T-cell (primary cell): ENCODE measurements at regions not wholly inside any gene's neighbourhood (a gene's known extent, or its start where the extent isn't known, plus 50 kb on each side); places are given as distances from the start of the nearest gene placed in this dataset.

ENCODE experiments used
- ATAC-seq, 4 experiments: fragments of 200-7000 bp in 3 of 4; fragments of 150-1000 bp in 1 of 4; cut with Tn5 transposase; replicated peaks in 1 of 4; 1 replicate in 3 of 4; 2 replicates in 1 of 4; pipeline ENCODE4 v1.10.0; 2021; ENCODE audit warnings: moderate library complexity in 3 of 4, mild to moderate bottlenecking in 2 of 4, moderate number of reproducible peaks in 1 of 4
- CTCF ChIA-PET, 2 donors: fragments of 300-600 bp; sonication (Branson Sonifier 250); formaldehyde crosslinking; loops; one replicate each; lab custom pipeline; 2022; ENCODE audit warnings: antibody characterized with exemption in 2 of 2; lab: Charles Lee
- POLR2A ChIA-PET, 2 donors: fragments of 300-600 bp; sonication (Branson Sonifier 250); formaldehyde crosslinking; loops; one replicate each; lab custom pipeline; 2022; ENCODE audit warnings: antibody characterized with exemption in 2 of 2; lab: Charles Lee
- DNase-seq, 35 experiments: peaks; one replicate each; pipeline versions ENCODE4 v3.0.0 to v3.0.0-alpha.2; 2013 to 2023
- H3K27ac ChIP-seq: one replicate; pipeline ENCODE4 v1.5.1; 2013; ENCODE audit warnings: low read length
- H3K27me3 ChIP-seq, 2 experiments: replicated peaks in 1 of 2; 1 replicate in 1 of 2; 2 replicates in 1 of 2; pipeline versions ENCODE4 v1.6.1 to v1.7.0; 2013; ENCODE audit warnings: low read length in 1 of 2, mixed read lengths in 1 of 2; ENCODE audit not compliant: control insufficient read depth in 2 of 2, insufficient read depth in 2 of 2; ENCODE audit errors: extremely low read depth in 1 of 2
- H3K36me3 ChIP-seq, 2 donors: 1 replicate in 1 of 2; 2 replicates in 1 of 2; pipeline versions ENCODE4 v1.6.1 to v1.7.0; 2013; ENCODE audit warnings: low read length in 1 of 2; ENCODE audit not compliant: control insufficient read depth in 2 of 2, insufficient read depth in 1 of 2; ENCODE audit errors: extremely low read depth in 1 of 2
- H3K4me1 ChIP-seq, 2 experiments: 1 replicate in 1 of 2; 2 replicates in 1 of 2; pipeline versions ENCODE4 v1.6.1 to v1.7.0; 2013; ENCODE audit warnings: low read length in 2 of 2, mixed read lengths in 1 of 2; ENCODE audit not compliant: insufficient read depth in 2 of 2, control insufficient read depth in 1 of 2; ENCODE audit errors: extremely low read depth in 1 of 2
- H3K4me3 ChIP-seq, 2 donors: 1 replicate in 1 of 2; 2 replicates in 1 of 2; pipeline versions ENCODE4 v1.5.1 to v1.7.0; 2013; ENCODE audit warnings: mild to moderate bottlenecking in 2 of 2, low read length in 1 of 2, moderate library complexity in 1 of 2; ENCODE audit not compliant: control insufficient read depth in 1 of 2; ENCODE audit errors: extremely low read depth in 1 of 2
- H3K9me3 ChIP-seq: 2 replicates; pipeline ENCODE4 v1.7.0; 2013
- H3K27ac Mint-ChIP-seq, 2 donors: one replicate each; pipeline ENCODE4 v1.8.0; 2020 to 2021; ENCODE audit warnings: mild to moderate bottlenecking in 2 of 2, mixed read lengths in 2 of 2
- H3K27me3 Mint-ChIP-seq, 2 donors: one replicate each; pipeline ENCODE4 v1.8.0; 2021 to 2022; ENCODE audit warnings: mixed read lengths in 2 of 2
- H3K36me3 Mint-ChIP-seq: one replicate; pipeline ENCODE4 v1.8.0; 2021; ENCODE audit warnings: mixed read lengths
- H3K4me1 Mint-ChIP-seq, 3 donors: one replicate each; pipeline ENCODE4 v1.8.0; 2020 to 2022; ENCODE audit warnings: mixed read lengths in 3 of 3, mild to moderate bottlenecking in 1 of 3
- H3K4me3 Mint-ChIP-seq, 3 donors: one replicate each; pipeline ENCODE4 v1.8.0; 2020 to 2022; ENCODE audit warnings: mild to moderate bottlenecking in 3 of 3, mixed read lengths in 3 of 3, moderate library complexity in 3 of 3
- H3K9me3 Mint-ChIP-seq, 3 donors: one replicate each; pipeline ENCODE4 v1.8.0; 2020 to 2022; ENCODE audit warnings: mixed read lengths in 3 of 3
- WGBS: methylation state at CpG from one replicate; pipeline ENCODE4 v1.1.5; 2013; ENCODE audit warnings: missing lambda C conversion rate; ENCODE audit not compliant: insufficient coverage; 5-methylcytosine and 5-hydroxymethylcytosine counted together

DNA sequence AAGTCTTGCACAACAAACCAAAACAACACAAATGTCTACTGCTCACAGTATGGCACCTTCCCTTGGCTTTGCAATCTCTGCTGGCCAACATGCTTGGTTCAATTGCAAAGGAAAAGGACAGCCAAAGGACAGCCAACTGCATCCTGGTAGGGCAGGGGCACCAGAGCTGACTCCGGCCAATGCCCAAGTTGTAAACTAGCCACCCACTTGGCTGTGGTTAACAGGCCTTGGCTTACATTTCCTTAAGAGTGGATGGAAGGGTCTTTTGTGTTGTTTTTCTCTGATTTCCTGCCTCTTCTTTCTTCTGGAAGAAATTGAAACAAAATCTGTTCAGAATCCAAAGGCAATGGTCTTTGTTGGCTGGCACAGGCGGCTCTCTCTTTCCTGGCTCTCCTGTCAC lies 119.1 kb upstream of the TRIB2 start:
- Mint-ChIP-seq H3K27me3 (no peaks in the 10 kb centered on the region), H3K27ac (no peak overlapping the region), H3K4me1 (peaks cover 3 to 14% (median 6%) of the 10 kb centered on the region in 3 donors), H3K36me3 (no peaks in the 10 kb centered on the region), H3K9me3 (peaks cover 0 to 4% (median 4%) of the 10 kb centered on the region in 3 donors), H3K4me3 (no peak overlapping the region)
- Histone ChIP-seq H3K36me3 (no peaks in the 10 kb centered on the region), H3K27ac (no peak overlapping the region), H3K4me1 (no peaks in the 10 kb centered on the region), H3K9me3 (no peaks in the 10 kb centered on the region), H3K4me3 (no peak overlapping the region), H3K27me3 (no peaks in the 10 kb centered on the region)
- no peak for DNase-seq
- POLR2A ChIA-PET = no interaction called here
- ATAC-seq = no peak
- CTCF ChIA-PET = no interaction called here
- 100% methylated on average over 1 of the region's 2 CpGs for WGBS

DNA sequence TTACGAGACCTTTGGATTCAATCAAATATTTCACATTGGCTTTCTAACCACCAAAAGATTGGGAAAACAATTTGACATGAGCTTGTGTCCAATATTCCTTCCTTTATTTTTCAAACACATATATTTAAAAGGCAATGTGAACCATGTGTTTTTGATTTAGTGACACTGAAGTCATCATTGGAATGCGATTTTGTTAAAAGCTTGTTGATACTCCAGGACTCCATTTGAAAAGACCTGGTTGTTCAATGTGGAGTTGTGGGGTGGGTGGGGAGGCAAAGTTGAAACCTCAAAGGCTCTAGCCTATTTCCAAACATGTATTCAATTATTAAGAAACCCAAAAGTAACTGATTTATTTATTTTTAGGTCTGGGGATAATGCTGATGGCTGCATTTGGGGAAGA lies 114.1 kb upstream of the TRIB2 start:
- peaks cover 0 to 4% (median 4%) of the 10 kb centered on the region in 3 donors for H3K9me3 Mint-ChIP-seq
- ATAC-seq (no peak), DNase-seq (no peak)
- no peaks in the 10 kb centered on the region for H3K27me3 Mint-ChIP-seq
- no peak overlapping the region for H3K4me3 Mint-ChIP-seq
- H3K4me1 Mint-ChIP-seq = peaks cover 20 to 30% (median 22%) of the 10 kb centered on the region in 3 donors
- Histone ChIP-seq H3K27me3 (peaks cover 0 to 2% of the 10 kb centered on the region in 2 experiments), H3K4me3 (no peak overlapping the region), H3K27ac (no peak overlapping the region), H3K9me3 (no peaks in the 10 kb centered on the region), H3K4me1 (peaks cover 0 to 5% of the 10 kb centered on the region in 2 experiments), H3K36me3 (no peaks in the 10 kb centered on the region)
- POLR2A ChIA-PET = no interaction called here
- CTCF ChIA-PET = no interaction called here
- H3K27ac Mint-ChIP-seq = no peak overlapping the region
- H3K36me3 Mint-ChIP-seq = no peaks in the 10 kb centered on the region
- whole genome bisulfite sequencing = no CpG with 5 or more reads among the region's 2 CpGs

DNA sequence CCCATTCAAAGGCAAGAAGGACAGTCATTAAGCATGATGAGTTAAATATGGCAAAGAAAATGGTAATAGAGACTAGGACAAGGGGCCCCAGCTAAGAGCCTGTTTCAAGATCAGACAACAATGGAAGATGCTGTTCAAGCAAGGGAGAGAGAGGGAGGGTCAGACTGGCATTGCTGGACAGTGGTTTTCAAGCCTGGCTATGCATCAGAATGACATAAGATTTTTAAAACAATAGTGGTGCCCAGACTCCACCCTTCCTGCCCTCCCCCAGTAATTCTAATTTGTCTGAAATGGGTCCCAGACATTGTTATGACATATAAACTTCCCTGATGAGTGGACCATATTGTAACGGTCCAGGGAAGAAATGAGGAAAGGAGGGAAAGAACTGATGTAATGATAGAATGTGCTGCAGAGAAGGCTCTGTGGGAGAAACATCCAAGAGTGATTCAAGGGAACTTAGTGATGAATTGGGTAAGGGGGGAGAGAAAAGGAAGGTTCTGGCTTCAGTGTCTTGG lies 112.9 kb upstream of the TRIB2 start:
- ATAC-seq (no peak), DNase-seq (no peak)
- ChIA-PET POLR2A (interaction anchor here in 1 of 2 donors (0.6 kb wide), 1 partner anchor 699 kb away, joined by 3 read pairs; no protein-coding TSS in a partner anchor), CTCF (no interaction called here)
- H3K4me3 Mint-ChIP-seq = no peak overlapping the region
- Histone ChIP-seq H3K27ac (no peak overlapping the region), H3K4me3 (no peak overlapping the region), H3K36me3 (no peaks in the 10 kb centered on the region), H3K9me3 (no peaks in the 10 kb centered on the region), H3K4me1 (peaks cover 0 to 5% of the 10 kb centered on the region in 2 experiments), H3K27me3 (peaks cover 0 to 2% of the 10 kb centered on the region in 2 experiments)
- peaks cover 20 to 24% (median 23%) of the 10 kb centered on the region in 3 donors for H3K4me1 Mint-ChIP-seq
- H3K9me3 Mint-ChIP-seq = peaks cover 0 to 4% (median 0%) of the 10 kb centered on the region in 3 donors
- no peaks in the 10 kb centered on the region for H3K36me3 Mint-ChIP-seq
- no peak overlapping the region for H3K27ac Mint-ChIP-seq
- no peaks in the 10 kb centered on the region for H3K27me3 Mint-ChIP-seq
- WGBS = 100% methylated on average over 1 of the region's 1 CpG

DNA sequence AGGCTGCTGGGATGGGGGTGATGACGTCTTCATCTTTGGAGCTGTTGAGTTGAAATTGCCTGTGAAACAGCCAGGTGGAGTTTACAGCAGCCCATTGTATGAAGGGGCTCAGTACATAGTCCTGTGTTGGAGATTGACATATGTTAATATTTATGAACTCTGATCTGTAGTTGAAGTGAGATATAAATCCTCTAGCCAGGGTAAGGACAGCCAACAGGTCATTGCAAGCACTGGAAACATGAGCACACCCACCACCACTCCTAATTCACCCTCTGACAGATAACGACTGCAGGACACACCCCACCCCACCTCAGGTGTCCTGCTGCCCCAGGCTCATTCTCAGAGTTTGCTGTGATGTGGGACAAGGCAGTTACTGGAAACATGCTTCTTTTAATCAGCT lies 112.4 kb upstream of the TRIB2 start:
- Histone ChIP-seq H3K27me3 (peaks cover 0 to 2% of the 10 kb centered on the region in 2 experiments), H3K36me3 (no peaks in the 10 kb centered on the region), H3K4me3 (no peak overlapping the region), H3K9me3 (no peaks in the 10 kb centered on the region), H3K4me1 (peaks cover 0 to 5% of the 10 kb centered on the region in 2 experiments), H3K27ac (no peak overlapping the region)
- DNase-seq (no peak), ATAC-seq (no peak)
- no peaks in the 10 kb centered on the region for H3K36me3 Mint-ChIP-seq
- ChIA-PET POLR2A (no interaction called here), CTCF (no interaction called here)
- H3K9me3 Mint-ChIP-seq = peaks cover 0 to 4% (median 0%) of the 10 kb centered on the region in 3 donors
- 100% methylated on average over 1 of the region's 2 CpGs for WGBS
- H3K4me3 Mint-ChIP-seq = no peak overlapping the region
- no peaks in the 10 kb centered on the region for H3K27me3 Mint-ChIP-seq
- H3K27ac Mint-ChIP-seq = no peak overlapping the region
- H3K4me1 Mint-ChIP-seq = peaks cover 20 to 24% (median 23%) of the 10 kb centered on the region in 3 donors

DNA sequence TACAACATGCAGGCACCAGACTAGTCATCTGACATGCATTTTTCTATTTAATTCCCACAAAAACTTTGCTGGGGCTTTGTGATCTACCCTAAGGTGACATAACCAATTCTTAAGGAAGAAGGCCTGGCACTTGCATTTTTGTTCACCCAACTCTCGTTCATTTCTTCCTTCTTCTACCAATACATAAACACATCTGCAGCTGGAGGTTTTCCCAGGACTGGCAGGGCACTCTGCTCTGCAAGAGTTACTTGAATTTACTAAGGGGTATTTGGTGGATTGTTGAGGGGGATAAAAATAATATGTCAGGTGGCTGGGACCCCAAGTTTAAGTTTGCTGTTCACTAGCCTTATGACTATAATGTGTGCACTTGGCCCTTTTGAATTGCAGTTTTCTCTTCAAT lies 111.4 kb upstream of the TRIB2 start:
- Mint-ChIP-seq H3K36me3 (no peaks in the 10 kb centered on the region), H3K27ac (no peak overlapping the region), H3K4me3 (no peak overlapping the region), H3K4me1 (peaks cover 20 to 24% (median 23%) of the 10 kb centered on the region in 3 donors), H3K9me3 (peaks cover 0 to 4% (median 3%) of the 10 kb centered on the region in 3 donors), H3K27me3 (no peaks in the 10 kb centered on the region)
- ChIA-PET CTCF (no interaction called here), POLR2A (no interaction called here)
- DNase-seq (no peak), ATAC-seq (no peak)
- H3K9me3 ChIP-seq = no peaks in the 10 kb centered on the region
- no peak overlapping the region for H3K27ac ChIP-seq
- no CpG with 5 or more reads among the region's 1 CpG for WGBS
- H3K27me3 ChIP-seq = peaks cover 0 to 2% of the 10 kb centered on the region in 2 experiments
- H3K4me1 ChIP-seq = peaks cover 0 to 5% of the 10 kb centered on the region in 2 experiments
- H3K36me3 ChIP-seq = no peaks in the 10 kb centered on the region
- no peak overlapping the region for H3K4me3 ChIP-seq

DNA sequence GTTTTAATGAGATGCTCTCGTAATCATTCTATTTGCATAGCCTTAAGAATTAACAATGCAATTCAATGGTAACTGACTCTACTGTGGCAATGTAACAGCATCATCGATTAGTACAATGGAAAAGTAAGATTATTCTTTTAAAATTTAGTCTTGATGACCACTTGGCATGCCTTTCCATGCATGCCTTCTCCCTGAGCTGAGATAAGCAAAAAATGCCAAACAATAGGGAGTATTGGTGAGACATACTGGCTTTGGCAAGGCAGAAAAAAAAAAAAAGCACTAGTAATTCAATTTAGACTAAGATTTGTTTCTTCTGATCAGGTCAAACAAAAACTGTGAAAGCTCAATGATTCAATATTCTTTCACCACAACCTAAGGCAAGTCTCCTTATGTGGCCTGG lies 110.8 kb upstream of the TRIB2 start:
- peaks cover 0 to 5% of the 10 kb centered on the region in 2 experiments for H3K4me1 ChIP-seq
- Mint-ChIP-seq H3K27ac (no peak overlapping the region), H3K27me3 (no peaks in the 10 kb centered on the region), H3K36me3 (no peaks in the 10 kb centered on the region), H3K4me1 (peaks cover 20 to 24% (median 23%) of the 10 kb centered on the region in 3 donors), H3K4me3 (no peak overlapping the region), H3K9me3 (peaks cover 0 to 8% (median 3%) of the 10 kb centered on the region in 3 donors)
- ChIA-PET POLR2A (no interaction called here), CTCF (no interaction called here)
- no peaks in the 10 kb centered on the region for H3K9me3 ChIP-seq
- DNase-seq = no peak
- H3K4me3 ChIP-seq = no peak overlapping the region
- no peaks in the 10 kb centered on the region for H3K36me3 ChIP-seq
- ATAC-seq = no peak
- WGBS = 100% methylated on average over 1 of the region's 2 CpGs
- peaks cover 0 to 2% of the 10 kb centered on the region in 2 experiments for H3K27me3 ChIP-seq
- no peak overlapping the region for H3K27ac ChIP-seq
